DND-41 (cell line): ENCODE measurements at regions not wholly inside any gene's neighbourhood (a gene's known extent, or its start where the extent isn't known, plus 50 kb on each side); places are given as distances from the start of the nearest gene placed in this dataset.

Experiments used
- EZH2 ChIP-seq: IDR thresholded peaks from 3 replicates; pipeline ENCODE4 v1.6.1; 2012; ENCODE audit warnings: borderline replicate concordance, low read depth, mild to moderate bottlenecking, moderate library complexity, low read length, inconsistent platforms; ENCODE audit not compliant: severe bottlenecking
- TF ChIP-seq, protein P1 (sequence below): IDR thresholded peaks from 2 replicates; pipeline ENCODE4 v1.5.1; 2012; ENCODE audit warnings: borderline replicate concordance, low read length, moderate library complexity, mild to moderate bottlenecking; ENCODE audit not compliant: poor library complexity, severe bottlenecking; ENCODE audit errors: extremely low read depth

DNA sequence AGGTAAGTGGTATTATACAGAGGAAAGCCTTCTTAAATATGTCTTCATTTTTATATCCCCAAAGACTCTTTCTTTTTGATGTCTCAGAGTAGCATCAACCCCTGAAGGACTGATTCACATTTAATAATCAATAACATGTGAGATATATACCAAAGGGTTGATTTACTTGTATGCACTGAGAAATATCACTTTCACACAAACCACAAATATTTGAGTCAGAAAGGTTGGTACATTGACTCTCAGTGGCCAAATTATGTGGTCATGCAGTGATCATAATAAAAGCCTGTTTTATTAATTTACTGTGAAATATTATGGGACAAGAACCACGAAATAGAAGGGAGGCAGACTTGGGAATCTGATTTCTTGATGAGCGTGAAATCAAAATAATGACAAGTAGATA, 329.0 kb downstream of the GBE1 start:
- TF ChIP-seq, protein P1, sequence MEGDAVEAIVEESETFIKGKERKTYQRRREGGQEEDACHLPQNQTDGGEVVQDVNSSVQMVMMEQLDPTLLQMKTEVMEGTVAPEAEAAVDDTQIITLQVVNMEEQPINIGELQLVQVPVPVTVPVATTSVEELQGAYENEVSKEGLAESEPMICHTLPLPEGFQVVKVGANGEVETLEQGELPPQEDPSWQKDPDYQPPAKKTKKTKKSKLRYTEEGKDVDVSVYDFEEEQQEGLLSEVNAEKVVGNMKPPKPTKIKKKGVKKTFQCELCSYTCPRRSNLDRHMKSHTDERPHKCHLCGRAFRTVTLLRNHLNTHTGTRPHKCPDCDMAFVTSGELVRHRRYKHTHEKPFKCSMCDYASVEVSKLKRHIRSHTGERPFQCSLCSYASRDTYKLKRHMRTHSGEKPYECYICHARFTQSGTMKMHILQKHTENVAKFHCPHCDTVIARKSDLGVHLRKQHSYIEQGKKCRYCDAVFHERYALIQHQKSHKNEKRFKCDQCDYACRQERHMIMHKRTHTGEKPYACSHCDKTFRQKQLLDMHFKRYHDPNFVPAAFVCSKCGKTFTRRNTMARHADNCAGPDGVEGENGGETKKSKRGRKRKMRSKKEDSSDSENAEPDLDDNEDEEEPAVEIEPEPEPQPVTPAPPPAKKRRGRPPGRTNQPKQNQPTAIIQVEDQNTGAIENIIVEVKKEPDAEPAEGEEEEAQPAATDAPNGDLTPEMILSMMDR, result no peak
- no peak for TF ChIP-seq EZH2
